SK-N-SH (cell line): ENCODE measurements at regions not wholly inside any gene's neighbourhood (a gene's known extent, or its start where the extent isn't known, plus 50 kb on each side); places are given as distances from the start of the nearest gene placed in this dataset.

Experiments used
- CTCF ChIA-PET: fragments of 300-600, 350-600 bp; formaldehyde crosslinking; extraction: SDS; loops from one replicate; lab custom pipeline; 2021; lab: Yijun Ruan, JAX
- POLR2A ChIA-PET: fragments of 350-600 bp; sonication (Branson Sonifier 250); formaldehyde crosslinking; extraction: SDS; loops from one replicate; lab custom pipeline; 2020; ENCODE audit warnings: antibody characterized with exemption, inconsistent platforms; lab: Yijun Ruan, JAX
- DNase-seq: peaks from one replicate; pipeline ENCODE4 v3.0.0; 2012
- H2AFZ ChIP-seq: fragments of 200-600 bp; sonication (generic); 2 replicates; pipeline ENCODE4 v1.8.1; 2016; ENCODE audit warnings: antibody characterized with exemption, mild to moderate bottlenecking, low read depth
- H3F3A ChIP-seq: fragments of 200-600 bp; sonication (generic); replicated peaks from 2 replicates; pipeline ENCODE3; 2016; ENCODE audit warnings: antibody characterized with exemption, mild to moderate bottlenecking; ENCODE audit not compliant: insufficient read depth
- H3K27ac ChIP-seq, 2 experiments: fragments of 200-500 bp in 1 of 2; fragments of 200-600 bp in 1 of 2; sonication (Bioruptor generic) in 1 of 2; sonication (generic), shearing (Covaris generic) in 1 of 2; 2 replicates each; pipeline versions ENCODE4 v1.5.1 to v1.6.1; 2014 to 2016; ENCODE audit warnings: low read depth in 2 of 2, inconsistent platforms in 1 of 2, low read length in 1 of 2, mild to moderate bottlenecking in 1 of 2, mixed read lengths in 1 of 2
- H3K27me3 ChIP-seq: fragments of 200-600 bp; sonication (generic), shearing (Covaris generic); 2 replicates; pipeline ENCODE4 v1.6.1; 2016; ENCODE audit warnings: mixed run types; ENCODE audit not compliant: insufficient read depth
- H3K36me3 ChIP-seq, 2 experiments: fragments of 200-500 bp in 1 of 2; fragments of 200-600 bp in 1 of 2; sonication (Bioruptor generic) in 1 of 2; sonication (generic) in 1 of 2; replicated peaks in 1 of 2; 2 replicates each; pipeline versions ENCODE3 to v1.5.1; 2014 to 2016; ENCODE audit warnings: low read length in 1 of 2, mild to moderate bottlenecking in 1 of 2; ENCODE audit not compliant: insufficient read depth in 2 of 2, control insufficient read depth in 1 of 2
- H3K4me1 ChIP-seq, 2 experiments: fragments of 200-500 bp in 1 of 2; fragments of 200-600 bp in 1 of 2; sonication (Bioruptor generic) in 1 of 2; sonication (generic), shearing (Covaris generic) in 1 of 2; 2 replicates each; pipeline versions ENCODE4 v1.5.1 to v1.6.1; 2014 to 2016; ENCODE audit warnings: low read depth in 1 of 2, low read length in 1 of 2, mixed run types in 1 of 2; ENCODE audit not compliant: insufficient read depth in 2 of 2, control insufficient read depth in 1 of 2
- H3K4me2 ChIP-seq: fragments of 200-600 bp; sonication (generic), shearing (Covaris generic); 2 replicates; pipeline ENCODE4 v1.6.1; 2017; ENCODE audit warnings: mixed run types
- H3K4me3 ChIP-seq, 2 experiments: fragments of 200-500 bp in 1 of 2; fragments of 200-600 bp in 1 of 2; sonication (Bioruptor generic) in 1 of 2; sonication (generic), shearing (Covaris generic) in 1 of 2; 2 replicates each; pipeline versions ENCODE4 v1.5.1 to v1.8.1; 2014 to 2016; ENCODE audit warnings: low read depth in 2 of 2, inconsistent platforms in 1 of 2, low read length in 1 of 2, mild to moderate bottlenecking in 1 of 2, mixed read lengths in 1 of 2, moderate library complexity in 1 of 2
- H3K79me2 ChIP-seq: fragments of 200-600 bp; sonication (generic); 2 replicates; pipeline ENCODE4 v1.8.1; 2017; ENCODE audit warnings: mild to moderate bottlenecking; ENCODE audit not compliant: insufficient read depth
- H3K9ac ChIP-seq: fragments of 200-600 bp; sonication (generic); 2 replicates; pipeline ENCODE4 v1.6.1; 2017; ENCODE audit warnings: mixed run types
- H3K9me2 ChIP-seq: fragments of 200-600 bp; sonication (generic); 2 replicates; pipeline ENCODE4 v1.6.1; 2017; ENCODE audit warnings: mixed run types
- H3K9me3 ChIP-seq: fragments of 200-600 bp; sonication (generic); 2 replicates; pipeline ENCODE4 v1.6.1; 2017; ENCODE audit warnings: mixed run types, mild to moderate bottlenecking, moderate library complexity
- H4K20me1 ChIP-seq: fragments of 200-600 bp; sonication (generic); 2 replicates; pipeline ENCODE4 v1.6.1; 2017; ENCODE audit warnings: mild to moderate bottlenecking, mixed run types; ENCODE audit not compliant: insufficient read depth
- ELF1 ChIP-seq: IDR thresholded peaks from 2 replicates; pipeline ENCODE4 v1.4.0; 2012
- EZH2phosphoT487 ChIP-seq: fragments of 200-600 bp; sonication (generic); IDR thresholded peaks from 2 replicates; pipeline ENCODE4 v1.6.1; 2017; ENCODE audit warnings: low read depth, mixed run types, mild to moderate bottlenecking, antibody characterized with exemption, moderate library complexity, borderline replicate concordance
- FOXJ3 ChIP-seq: sonication (generic); formaldehyde crosslinking; IDR thresholded peaks from 2 replicates; pipeline ENCODE4 v1.5.1; 2020; ENCODE audit warnings: mild to moderate bottlenecking, missing genetic modification reagents
- FOXM1 ChIP-seq: IDR thresholded peaks from 2 replicates; pipeline ENCODE4 v1.4.0; 2012; ENCODE audit warnings: low read depth, mild to moderate bottlenecking
- GABPA ChIP-seq: IDR thresholded peaks from 2 replicates; pipeline ENCODE4 v1.4.0; 2012; ENCODE audit warnings: low read depth, mild to moderate bottlenecking
- GATA2 ChIP-seq: sonication (generic); formaldehyde crosslinking; IDR thresholded peaks from 2 replicates; pipeline ENCODE4 v1.5.0; 2020; ENCODE audit warnings: mild to moderate bottlenecking, missing genetic modification reagents
- JUND ChIP-seq: IDR thresholded peaks from 2 replicates; pipeline ENCODE4 v1.4.0; 2012
- MEF2A ChIP-seq: IDR thresholded peaks from 2 replicates; pipeline ENCODE4 v1.4.0; 2012; ENCODE audit warnings: low read depth, borderline replicate concordance
- MXI1 ChIP-seq: IDR thresholded peaks from 2 replicates; pipeline ENCODE4 v1.6.1; 2012; ENCODE audit warnings: mild to moderate bottlenecking, low read depth, low read length, improper control_type of control experiment
- NFIC ChIP-seq: IDR thresholded peaks from 2 replicates; pipeline ENCODE4 v1.4.0; 2012; ENCODE audit warnings: borderline replicate concordance
- NRF1 ChIP-seq: IDR thresholded peaks from 2 replicates; pipeline ENCODE4 v1.6.1; 2012; ENCODE audit warnings: low read depth, mild to moderate bottlenecking, low read length
- POLR2AphosphoS5 ChIP-seq: IDR thresholded peaks from 2 replicates; pipeline ENCODE4 v1.6.1; 2012; ENCODE audit warnings: low read depth, low read length
- RAD21 ChIP-seq: IDR thresholded peaks from 2 replicates; pipeline ENCODE4 v1.6.1; 2012; ENCODE audit warnings: mild to moderate bottlenecking, low read length
- RCOR1 ChIP-seq: fragments of 150-350 bp; IDR thresholded peaks from 2 replicates; pipeline ENCODE4 v1.6.1; 2017; ENCODE audit warnings: antibody characterized with exemption, low read length
- RFX5 ChIP-seq: IDR thresholded peaks from 2 replicates; pipeline ENCODE4 v1.6.1; 2012; ENCODE audit warnings: mild to moderate bottlenecking, improper control_type of control experiment, low read length
- SIN3A ChIP-seq: IDR thresholded peaks from 2 replicates; pipeline ENCODE4 v1.6.1; 2012; ENCODE audit warnings: low read depth, mild to moderate bottlenecking, low read length, moderate library complexity, borderline replicate concordance
- SMC3 ChIP-seq: IDR thresholded peaks from 2 replicates; pipeline ENCODE4 v1.6.1; 2012; ENCODE audit warnings: low read depth, low read length, improper control_type of control experiment
- TCF12 ChIP-seq: IDR thresholded peaks from 2 replicates; pipeline ENCODE4 v1.4.0; 2012
- YY1 ChIP-seq: IDR thresholded peaks from 2 replicates; pipeline ENCODE4 v1.4.0; 2012; ENCODE audit warnings: low read depth, mild to moderate bottlenecking
- WGBS: methylation state at CpG from one replicate; pipeline ENCODE4 v1.1.6; 2017; ENCODE audit warnings: low lambda C conversion rate; 5-methylcytosine and 5-hydroxymethylcytosine counted together
- TF ChIP-seq, protein P1 (sequence below): IDR thresholded peaks from 2 replicates; pipeline ENCODE4 v1.6.1; 2012; ENCODE audit warnings: mild to moderate bottlenecking, low read depth, low read length, moderate library complexity
- TF ChIP-seq, protein P2 (sequence below): fragments of 200-600 bp; sonication (generic); IDR thresholded peaks from 2 replicates; pipeline ENCODE4 v1.6.1; 2017; ENCODE audit warnings: antibody characterized with exemption, mild to moderate bottlenecking, moderate library complexity
- TF ChIP-seq, protein P3 (sequence below): IDR thresholded peaks from 2 replicates; pipeline ENCODE4 v1.4.0; 2012; ENCODE audit warnings: low read depth, borderline replicate concordance
- TF ChIP-seq, protein P4 (sequence below): IDR thresholded peaks from 2 replicates; pipeline ENCODE4 v1.4.0; 2012; ENCODE audit warnings: low read depth
- TF ChIP-seq, protein P5 (sequence below): IDR thresholded peaks from 2 replicates; pipeline ENCODE4 v1.4.0; 2012; ENCODE audit warnings: low read depth, borderline replicate concordance

DNA sequence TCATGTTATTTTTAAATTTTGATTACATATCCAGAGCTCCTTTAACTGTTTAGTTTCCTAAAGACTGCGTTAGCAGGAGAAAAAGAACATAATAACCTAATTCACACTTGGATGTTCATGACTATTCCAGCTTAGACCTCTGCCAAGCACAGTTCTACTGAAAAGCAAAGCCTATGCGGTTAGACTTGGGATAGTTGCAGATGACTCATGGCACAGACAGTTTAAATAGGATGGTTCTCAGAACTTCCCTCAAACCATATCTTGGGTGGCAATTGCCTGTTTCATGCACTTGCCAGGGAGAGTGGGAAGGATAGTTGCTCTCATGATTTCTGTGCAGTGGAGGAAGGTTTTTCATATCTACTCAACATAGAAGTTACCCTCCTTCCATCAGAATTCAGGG, 149.7 kb upstream of the KLHL29 start:
- POLR2A ChIA-PET = no interaction called here

DNA sequence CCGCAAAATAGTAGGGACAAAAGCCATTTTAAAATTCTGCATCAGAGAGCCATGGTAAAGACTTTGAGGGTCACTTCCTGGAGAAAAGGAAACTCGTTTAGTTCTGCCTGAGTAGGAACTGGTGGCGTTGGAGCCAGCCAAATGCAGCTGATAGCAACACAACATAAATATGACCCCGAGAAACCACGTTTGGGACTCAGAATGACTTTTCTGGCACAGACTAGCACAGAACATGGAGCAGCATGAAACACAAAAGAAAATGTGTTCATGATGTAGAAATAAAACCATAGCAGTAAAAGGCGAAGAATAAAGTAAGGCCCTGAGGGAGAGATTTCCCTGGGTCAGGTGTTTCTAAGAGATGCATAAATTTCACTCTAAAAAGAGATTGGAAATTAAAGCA, 149.2 kb upstream of the KLHL29 start:
- Histone ChIP-seq H3K27me3 (no peaks in the 10 kb centered on the region), H3K9me3 (no peaks in the 10 kb centered on the region), H3K36me3 (no peaks in the 10 kb centered on the region), H3K79me2 (no peaks in the 10 kb centered on the region), H3K4me1 (no peaks in the 10 kb centered on the region; a peak in 1 of 4 replicates), H3F3A (no peaks in the 10 kb centered on the region), H3K9ac (no peak overlapping the region), H3K4me3 (no peak overlapping the region), H3K4me2 (no peak overlapping the region), H3K9me2 (no peaks in the 10 kb centered on the region), H4K20me1 (no peaks in the 10 kb centered on the region), H3K27ac (no peak overlapping the region), H2AFZ (no peak overlapping the region)
- 21% methylated on average over 6 of the region's 6 CpGs for WGBS
- DNase-seq = no peak
- POLR2A ChIA-PET = no interaction called here
- CTCF ChIA-PET = interaction anchor here (1.5 kb wide), 1 partner anchor 37 kb away, joined by 4 read pairs; no protein-coding TSS in a partner anchor
- TF ChIP-seq JUND (no peak), EZH2phosphoT487 (no peak), GABPA (no peak), FOXM1 (no peak), MEF2A (no peak), FOXJ3 (CRISPR knock-in tag) (no peak), POLR2AphosphoS5 (no peak), YY1 (no peak), TCF12 (no peak)
- TF ChIP-seq, protein P1, sequence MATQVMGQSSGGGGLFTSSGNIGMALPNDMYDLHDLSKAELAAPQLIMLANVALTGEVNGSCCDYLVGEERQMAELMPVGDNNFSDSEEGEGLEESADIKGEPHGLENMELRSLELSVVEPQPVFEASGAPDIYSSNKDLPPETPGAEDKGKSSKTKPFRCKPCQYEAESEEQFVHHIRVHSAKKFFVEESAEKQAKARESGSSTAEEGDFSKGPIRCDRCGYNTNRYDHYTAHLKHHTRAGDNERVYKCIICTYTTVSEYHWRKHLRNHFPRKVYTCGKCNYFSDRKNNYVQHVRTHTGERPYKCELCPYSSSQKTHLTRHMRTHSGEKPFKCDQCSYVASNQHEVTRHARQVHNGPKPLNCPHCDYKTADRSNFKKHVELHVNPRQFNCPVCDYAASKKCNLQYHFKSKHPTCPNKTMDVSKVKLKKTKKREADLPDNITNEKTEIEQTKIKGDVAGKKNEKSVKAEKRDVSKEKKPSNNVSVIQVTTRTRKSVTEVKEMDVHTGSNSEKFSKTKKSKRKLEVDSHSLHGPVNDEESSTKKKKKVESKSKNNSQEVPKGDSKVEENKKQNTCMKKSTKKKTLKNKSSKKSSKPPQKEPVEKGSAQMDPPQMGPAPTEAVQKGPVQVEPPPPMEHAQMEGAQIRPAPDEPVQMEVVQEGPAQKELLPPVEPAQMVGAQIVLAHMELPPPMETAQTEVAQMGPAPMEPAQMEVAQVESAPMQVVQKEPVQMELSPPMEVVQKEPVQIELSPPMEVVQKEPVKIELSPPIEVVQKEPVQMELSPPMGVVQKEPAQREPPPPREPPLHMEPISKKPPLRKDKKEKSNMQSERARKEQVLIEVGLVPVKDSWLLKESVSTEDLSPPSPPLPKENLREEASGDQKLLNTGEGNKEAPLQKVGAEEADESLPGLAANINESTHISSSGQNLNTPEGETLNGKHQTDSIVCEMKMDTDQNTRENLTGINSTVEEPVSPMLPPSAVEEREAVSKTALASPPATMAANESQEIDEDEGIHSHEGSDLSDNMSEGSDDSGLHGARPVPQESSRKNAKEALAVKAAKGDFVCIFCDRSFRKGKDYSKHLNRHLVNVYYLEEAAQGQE = no peak
- TF ChIP-seq, protein P2, sequence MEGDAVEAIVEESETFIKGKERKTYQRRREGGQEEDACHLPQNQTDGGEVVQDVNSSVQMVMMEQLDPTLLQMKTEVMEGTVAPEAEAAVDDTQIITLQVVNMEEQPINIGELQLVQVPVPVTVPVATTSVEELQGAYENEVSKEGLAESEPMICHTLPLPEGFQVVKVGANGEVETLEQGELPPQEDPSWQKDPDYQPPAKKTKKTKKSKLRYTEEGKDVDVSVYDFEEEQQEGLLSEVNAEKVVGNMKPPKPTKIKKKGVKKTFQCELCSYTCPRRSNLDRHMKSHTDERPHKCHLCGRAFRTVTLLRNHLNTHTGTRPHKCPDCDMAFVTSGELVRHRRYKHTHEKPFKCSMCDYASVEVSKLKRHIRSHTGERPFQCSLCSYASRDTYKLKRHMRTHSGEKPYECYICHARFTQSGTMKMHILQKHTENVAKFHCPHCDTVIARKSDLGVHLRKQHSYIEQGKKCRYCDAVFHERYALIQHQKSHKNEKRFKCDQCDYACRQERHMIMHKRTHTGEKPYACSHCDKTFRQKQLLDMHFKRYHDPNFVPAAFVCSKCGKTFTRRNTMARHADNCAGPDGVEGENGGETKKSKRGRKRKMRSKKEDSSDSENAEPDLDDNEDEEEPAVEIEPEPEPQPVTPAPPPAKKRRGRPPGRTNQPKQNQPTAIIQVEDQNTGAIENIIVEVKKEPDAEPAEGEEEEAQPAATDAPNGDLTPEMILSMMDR = no peak
- TF ChIP-seq, protein P3, sequence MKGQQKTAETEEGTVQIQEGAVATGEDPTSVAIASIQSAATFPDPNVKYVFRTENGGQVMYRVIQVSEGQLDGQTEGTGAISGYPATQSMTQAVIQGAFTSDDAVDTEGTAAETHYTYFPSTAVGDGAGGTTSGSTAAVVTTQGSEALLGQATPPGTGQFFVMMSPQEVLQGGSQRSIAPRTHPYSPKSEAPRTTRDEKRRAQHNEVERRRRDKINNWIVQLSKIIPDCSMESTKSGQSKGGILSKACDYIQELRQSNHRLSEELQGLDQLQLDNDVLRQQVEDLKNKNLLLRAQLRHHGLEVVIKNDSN = no peak
- TF ChIP-seq, protein P4, sequence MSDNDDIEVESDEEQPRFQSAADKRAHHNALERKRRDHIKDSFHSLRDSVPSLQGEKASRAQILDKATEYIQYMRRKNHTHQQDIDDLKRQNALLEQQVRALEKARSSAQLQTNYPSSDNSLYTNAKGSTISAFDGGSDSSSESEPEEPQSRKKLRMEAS = no peak

More for the DNA sequence above, 149.7 kb upstream of the KLHL29 start:
- Histone ChIP-seq H3K9ac (no peak overlapping the region), H3K4me3 (no peak overlapping the region), H3F3A (no peaks in the 10 kb centered on the region), H3K4me1 (no peaks in the 10 kb centered on the region), H3K4me2 (no peak overlapping the region), H3K27ac (no peak overlapping the region), H3K79me2 (no peaks in the 10 kb centered on the region), H2AFZ (no peak overlapping the region), H3K9me3 (no peaks in the 10 kb centered on the region), H3K9me2 (no peaks in the 10 kb centered on the region), H4K20me1 (no peaks in the 10 kb centered on the region), H3K27me3 (no peaks in the 10 kb centered on the region), H3K36me3 (no peaks in the 10 kb centered on the region)
- DNase-seq = no peak
- TF ChIP-seq RFX5 = no peak
- no peak for TF ChIP-seq EZH2phosphoT487
- no peak for TF ChIP-seq RCOR1
- no peak for TF ChIP-seq MXI1
- no peak for TF ChIP-seq JUND
- TF ChIP-seq, protein P5, sequence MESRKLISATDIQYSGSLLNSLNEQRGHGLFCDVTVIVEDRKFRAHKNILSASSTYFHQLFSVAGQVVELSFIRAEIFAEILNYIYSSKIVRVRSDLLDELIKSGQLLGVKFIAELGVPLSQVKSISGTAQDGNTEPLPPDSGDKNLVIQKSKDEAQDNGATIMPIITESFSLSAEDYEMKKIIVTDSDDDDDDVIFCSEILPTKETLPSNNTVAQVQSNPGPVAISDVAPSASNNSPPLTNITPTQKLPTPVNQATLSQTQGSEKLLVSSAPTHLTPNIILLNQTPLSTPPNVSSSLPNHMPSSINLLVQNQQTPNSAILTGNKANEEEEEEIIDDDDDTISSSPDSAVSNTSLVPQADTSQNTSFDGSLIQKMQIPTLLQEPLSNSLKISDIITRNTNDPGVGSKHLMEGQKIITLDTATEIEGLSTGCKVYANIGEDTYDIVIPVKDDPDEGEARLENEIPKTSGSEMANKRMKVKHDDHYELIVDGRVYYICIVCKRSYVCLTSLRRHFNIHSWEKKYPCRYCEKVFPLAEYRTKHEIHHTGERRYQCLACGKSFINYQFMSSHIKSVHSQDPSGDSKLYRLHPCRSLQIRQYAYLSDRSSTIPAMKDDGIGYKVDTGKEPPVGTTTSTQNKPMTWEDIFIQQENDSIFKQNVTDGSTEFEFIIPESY = no peak
- no peak for TF ChIP-seq NFIC
- TF ChIP-seq NRF1 = no peak
- no peak for TF ChIP-seq GATA2 (CRISPR knock-in tag)
- no peak for TF ChIP-seq RAD21
- TF ChIP-seq ELF1 = no peak
- no peak for TF ChIP-seq FOXM1
- no peak for TF ChIP-seq GABPA
- no peak for TF ChIP-seq SMC3
- no peak for TF ChIP-seq SIN3A
- CTCF ChIA-PET = interaction anchor here (1.5 kb wide), 1 partner anchor 37 kb away, joined by 4 read pairs; no protein-coding TSS in a partner anchor
- WGBS = 41% methylated on average over 2 of the region's 2 CpGs
